ENCODE measurements at regions not wholly inside any gene's neighbourhood (a gene's known extent, or its start where the extent isn't known, plus 50 kb on each side); places are given as distances from the start of the nearest gene placed in this dataset.
A peak's percentile ranks its signal among the peaks of the same experiment; 100 is the strongest.
"Not testable (repeated sequence)": the region's sequence is repeated elsewhere in the genome, so short reads cannot be mapped to it uniquely, and the experiment has no call there.

DNA sequence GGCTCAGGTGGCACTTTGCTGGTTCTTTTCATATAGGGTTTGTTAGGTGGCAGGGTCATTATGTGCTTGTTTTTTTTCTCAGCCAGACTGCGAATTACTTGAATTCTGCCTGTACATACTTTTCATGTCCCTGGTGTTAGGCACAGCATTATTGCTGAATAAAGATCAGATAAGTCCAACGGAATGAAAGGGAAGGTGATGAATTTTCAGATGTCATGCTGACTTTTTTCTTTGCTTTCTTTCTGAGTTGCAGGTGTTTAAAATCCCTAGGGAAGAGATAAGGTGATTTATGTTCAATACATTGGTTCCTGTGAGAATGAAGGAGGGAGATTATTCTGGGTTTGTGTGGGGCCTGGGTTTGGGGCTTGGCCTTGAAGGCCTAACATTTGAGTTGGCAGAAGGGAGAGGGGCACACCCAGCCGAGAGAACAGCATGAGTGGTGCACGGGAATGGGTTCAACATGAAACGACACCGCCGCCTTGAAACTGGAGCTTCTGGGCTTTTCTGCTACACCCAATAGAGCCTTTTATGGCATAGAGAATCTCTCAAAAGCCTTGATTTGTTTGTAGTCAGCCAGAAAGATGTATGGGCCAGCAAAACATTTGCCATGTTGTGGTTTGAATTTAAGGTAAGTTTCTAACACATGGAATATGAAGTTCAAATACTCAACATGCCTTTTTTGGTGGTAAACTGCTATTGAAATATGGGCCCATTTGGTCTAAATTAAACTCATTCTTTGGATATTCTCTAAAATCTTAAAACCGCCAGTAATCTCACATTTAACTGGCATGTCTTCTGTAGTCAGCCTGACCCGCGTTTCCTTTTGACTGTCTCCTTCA, 477.0 kb downstream of the PCNX1 start:
- DNase-seq (ENCODE audit: extremely low read depth in 1 of 2, low read depth in 1 of 2): no peak

- DNase-seq (ENCODE audit: extremely low read depth in 1 of 2, low read depth in 1 of 2): no peak
Measured at GRCh38 chr14:71387753-71388152, 480.5 kb downstream of the PCNX1 start.

- DNase-seq (ENCODE audit: extremely low read depth in 1 of 2, low read depth in 1 of 2): no peak
Measured at GRCh38 chr14:71388336-71388735, 481.1 kb downstream of the PCNX1 start.

- DNase-seq (ENCODE audit: extremely low read depth in 1 of 2, low read depth in 1 of 2): no peak
Measured at GRCh38 chr14:71388862-71389261, 481.6 kb downstream of the PCNX1 start.

GRCh38 chr14:71394386-71394785, 487.1 kb downstream of the PCNX1 start:
- DNase-seq (ENCODE audit: extremely low read depth in 1 of 2, low read depth in 1 of 2): no peak

DNA sequence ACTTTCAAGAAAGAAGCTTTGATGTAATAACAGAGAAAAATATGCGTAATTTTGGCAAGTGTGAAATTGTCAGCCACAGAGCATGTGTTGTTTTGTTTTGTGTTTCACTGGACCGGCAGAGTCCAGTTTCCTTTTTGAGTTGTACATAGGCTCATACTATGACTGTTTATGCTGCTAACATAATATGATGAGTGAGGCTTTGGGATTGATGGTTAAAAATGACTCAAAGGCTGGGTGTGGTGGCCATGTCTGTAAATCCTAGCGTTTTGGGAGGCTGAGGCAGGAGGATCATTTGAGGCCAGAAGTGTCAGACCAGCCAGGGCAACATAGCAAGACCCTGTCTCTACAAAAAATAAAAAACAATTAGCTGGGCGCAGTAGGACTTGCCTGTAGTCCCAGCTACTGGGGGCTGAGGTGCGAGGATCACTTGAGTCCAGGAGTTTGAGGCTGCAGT, 487.9 kb downstream of the PCNX1 start:
- no peak for DNase-seq (ENCODE audit: extremely low read depth in 1 of 2, low read depth in 1 of 2)

DNA sequence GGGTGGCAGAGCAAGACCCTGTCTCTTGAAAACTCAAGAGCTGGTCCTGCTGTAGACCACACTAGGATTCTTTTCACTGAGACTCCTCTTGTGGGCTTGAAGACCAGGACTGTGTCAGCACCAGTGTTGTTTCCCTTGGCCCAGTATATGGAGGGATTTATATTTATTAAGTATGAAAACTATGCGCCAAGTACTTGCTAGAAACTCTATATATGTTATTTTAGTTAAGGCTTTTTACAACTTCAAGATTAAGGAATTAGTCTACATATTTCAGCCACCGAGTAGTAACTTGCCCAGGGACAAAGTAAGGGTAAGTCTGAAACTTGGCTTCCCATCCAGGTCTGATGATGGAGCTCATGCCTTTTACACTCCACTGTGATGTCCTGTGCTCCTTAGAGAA, 488.4 kb downstream of the PCNX1 start:
- DNase-seq (ENCODE audit: extremely low read depth in 1 of 2, low read depth in 1 of 2): no peak

DNA sequence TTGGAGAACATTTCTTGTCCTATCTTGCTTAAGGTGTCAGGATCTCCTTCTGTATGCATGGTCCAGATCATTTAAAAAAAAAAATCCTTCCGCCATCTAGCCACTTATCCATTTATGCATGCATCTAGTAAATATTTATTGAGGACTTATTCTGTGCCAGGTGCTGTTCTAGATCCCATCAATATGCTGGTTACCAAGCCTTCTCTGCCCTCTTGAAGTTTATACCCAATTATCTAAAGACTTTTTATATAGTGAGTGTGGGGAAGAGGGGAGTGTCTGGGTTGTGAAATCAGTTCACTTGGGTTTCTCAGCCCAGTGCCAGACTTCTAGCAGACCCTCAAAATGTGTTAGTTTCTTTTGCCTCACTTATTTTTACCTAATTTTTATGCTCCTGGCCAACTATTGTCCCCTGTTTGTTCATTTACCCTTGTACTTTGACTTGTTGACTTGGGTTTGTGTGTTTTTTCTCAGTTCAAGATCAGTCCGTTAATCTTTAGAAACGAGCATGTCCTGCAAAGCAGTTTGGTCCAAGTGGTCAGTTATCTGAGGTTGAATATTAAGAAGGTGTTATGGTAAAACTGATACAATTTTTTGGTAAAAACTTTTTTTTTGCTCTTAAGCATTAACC, 488.9 kb downstream of the PCNX1 start:
- DNase-seq (ENCODE audit: extremely low read depth in 1 of 2, low read depth in 1 of 2): no peak

GRCh38 chr14:71397371-71397770, 490.1 kb downstream of the PCNX1 start:
- DNase-seq (ENCODE audit: extremely low read depth in 1 of 2, low read depth in 1 of 2): no peak

DNA sequence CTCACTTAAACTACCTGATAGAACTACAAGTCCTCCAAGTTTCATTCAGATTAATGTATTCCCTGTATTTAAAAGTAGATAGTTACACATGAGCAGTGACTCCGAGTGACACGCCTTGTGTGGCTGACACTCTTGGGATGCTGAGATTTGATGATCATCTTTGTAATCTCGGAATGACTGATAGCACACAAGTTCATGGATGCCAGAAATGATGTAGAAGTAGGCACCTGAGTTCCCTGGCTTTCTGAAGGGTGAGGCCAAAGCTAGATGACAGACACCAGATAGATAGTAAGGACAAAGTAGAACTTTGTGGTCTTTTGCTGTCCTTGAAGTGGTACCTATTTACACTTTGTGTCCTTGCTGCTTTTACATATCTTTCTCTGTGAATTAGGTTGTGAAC, 491.2 kb downstream of the PCNX1 start:
- no peak for DNase-seq (ENCODE audit: extremely low read depth in 1 of 2, low read depth in 1 of 2)

- no peak for DNase-seq (ENCODE audit: extremely low read depth in 1 of 2, low read depth in 1 of 2)
Measured at GRCh38 chr14:71399057-71399487, 491.8 kb downstream of the PCNX1 start.

DNA sequence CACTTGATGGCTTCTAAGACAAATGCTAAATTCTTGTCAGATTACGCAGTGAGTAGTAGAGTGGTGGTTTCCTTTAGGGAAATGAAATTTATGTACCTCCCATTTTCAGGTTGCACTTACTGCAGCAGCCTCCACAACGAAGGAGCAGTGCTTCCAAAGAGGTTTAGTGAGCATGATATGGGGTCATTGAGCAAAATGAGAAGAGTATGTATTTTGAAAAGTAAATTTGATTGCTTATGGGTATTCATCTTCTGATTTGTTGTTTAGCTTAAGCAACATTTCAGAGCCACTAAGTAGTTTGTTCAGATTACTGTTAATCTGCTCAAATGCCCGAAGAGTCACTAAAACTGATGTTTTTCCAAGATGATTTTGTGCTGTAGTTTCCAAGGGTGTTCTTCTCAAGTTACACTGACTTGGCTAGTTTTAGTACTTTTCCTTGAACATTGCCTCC, 493.6 kb downstream of the PCNX1 start:
- no peak for DNase-seq (ENCODE audit: extremely low read depth in 1 of 2, low read depth in 1 of 2)

DNA sequence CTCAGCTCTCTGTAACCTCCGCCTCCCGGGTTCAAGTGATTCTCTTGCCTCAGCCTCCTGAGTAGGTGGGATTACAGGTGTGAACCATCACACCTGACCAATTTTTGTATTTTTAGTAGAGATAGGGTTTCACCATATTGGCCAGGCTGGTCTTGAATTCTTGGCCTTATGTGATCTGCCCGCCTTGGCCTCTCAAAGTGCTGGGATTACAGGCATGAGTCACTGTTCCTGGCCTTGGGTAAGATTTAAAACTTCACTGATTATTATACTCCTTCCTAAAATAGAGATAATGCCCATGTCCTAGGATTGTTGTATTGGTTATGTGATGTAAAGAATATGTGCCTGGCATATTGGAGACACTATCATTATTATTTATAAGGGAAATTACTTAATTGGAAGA, 495.2 kb downstream of the PCNX1 start:
- DNase-seq (ENCODE audit: extremely low read depth in 1 of 2, low read depth in 1 of 2): not testable (repeated sequence)

GRCh38 chr14:71403656-71404055, 496.4 kb downstream of the PCNX1 start:
- peak in 1 of 2 donors; percentile 4 for DNase-seq (ENCODE audit: extremely low read depth in 1 of 2, low read depth in 1 of 2)

DNA sequence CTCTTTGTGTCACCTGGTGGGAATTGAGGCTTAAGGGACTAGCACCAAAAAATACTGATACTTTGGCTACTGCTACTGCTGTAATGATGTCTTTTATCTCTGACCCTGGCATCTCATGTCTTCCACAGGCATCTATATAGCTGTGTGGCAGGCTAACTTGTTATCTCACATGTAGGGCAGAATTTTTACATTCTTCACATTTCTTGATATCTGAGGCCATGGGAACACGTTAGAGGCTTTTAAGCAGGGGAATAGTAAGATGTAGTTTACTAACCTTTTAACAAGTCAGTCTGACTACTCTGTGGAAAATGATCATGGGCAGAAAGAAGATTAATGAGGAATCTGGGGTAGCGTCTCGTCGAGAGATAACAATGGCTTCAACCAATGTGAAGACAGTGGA, 498.4 kb downstream of the PCNX1 start:
- no peak for DNase-seq (ENCODE audit: extremely low read depth in 1 of 2, low read depth in 1 of 2)

DNA sequence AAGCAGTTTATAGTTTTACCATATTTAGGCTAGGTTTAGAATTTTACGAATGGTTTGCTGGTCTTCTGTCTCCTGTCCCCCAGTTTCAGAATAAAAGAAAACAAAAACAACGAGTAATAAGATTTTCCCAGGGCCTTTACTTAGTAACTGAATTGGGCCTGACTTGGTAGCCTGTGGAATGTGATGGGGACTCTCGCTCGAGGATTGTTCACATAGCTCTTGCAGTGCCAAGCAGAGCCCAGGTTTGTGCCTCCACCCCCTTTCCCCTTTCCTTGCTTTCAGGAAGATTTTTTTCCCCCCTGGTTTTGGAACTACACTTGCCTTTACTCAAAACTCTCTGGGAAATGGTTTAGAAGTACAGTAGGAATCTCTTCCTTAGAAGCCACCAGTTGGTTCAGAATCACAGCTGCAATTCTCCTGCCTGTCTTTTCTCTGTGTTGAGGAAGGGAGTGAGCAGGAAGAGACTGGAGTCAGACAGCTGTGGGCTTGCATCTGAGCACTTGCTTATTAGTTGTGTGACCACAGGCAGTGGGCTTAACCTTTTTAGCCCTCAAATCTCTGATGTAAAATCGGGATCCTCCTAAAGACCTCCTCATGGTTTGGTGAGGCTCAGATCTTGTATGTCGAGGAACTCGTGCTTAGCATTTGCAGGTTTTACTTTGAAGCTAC, 501.2 kb downstream of the PCNX1 start:
- no peak for DNase-seq (ENCODE audit: extremely low read depth in 1 of 2, low read depth in 1 of 2)

DNA sequence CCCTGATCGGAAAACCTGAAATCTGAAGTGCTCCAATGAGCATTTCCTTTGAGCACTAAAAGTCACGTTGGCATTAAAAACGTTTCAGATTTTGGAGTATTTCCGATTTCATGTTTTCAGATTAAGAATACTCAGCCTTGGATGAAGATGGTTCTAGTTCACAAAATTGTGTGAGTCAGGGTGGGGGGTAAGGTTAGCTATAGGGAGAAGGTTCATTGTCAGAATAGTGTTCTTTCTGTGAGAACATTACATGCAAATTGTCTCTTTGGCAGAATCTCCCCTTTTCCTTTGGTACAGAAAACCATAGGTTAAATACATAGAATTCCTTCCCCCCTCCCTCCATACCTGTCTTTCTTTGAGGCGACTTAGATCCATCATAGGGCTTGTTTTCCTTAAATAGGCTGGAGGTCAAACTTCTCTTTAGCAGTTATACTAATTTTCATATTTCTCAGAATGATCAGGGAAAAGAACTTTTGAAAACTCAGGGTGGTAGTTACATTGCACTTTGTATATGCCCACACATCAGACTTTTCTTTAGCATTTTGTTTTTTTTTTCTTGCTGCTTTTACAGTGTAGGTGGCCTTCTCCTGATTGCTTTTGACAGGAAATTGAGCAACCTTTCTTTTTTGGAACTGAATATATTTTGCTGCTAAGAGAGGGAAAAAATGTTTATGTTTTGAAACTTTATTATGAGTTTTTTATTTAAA, 503.5 kb downstream of the PCNX1 start:
- DNase-seq (ENCODE audit: extremely low read depth in 1 of 2, low read depth in 1 of 2): no peak

GRCh38 chr14:71411285-71411595, 504.0 kb downstream of the PCNX1 start:
- no peak for DNase-seq (ENCODE audit: extremely low read depth in 1 of 2, low read depth in 1 of 2)

- DNase-seq (ENCODE audit: extremely low read depth in 1 of 2, low read depth in 1 of 2): no peak
Measured at GRCh38 chr14:71411738-71412137, 504.5 kb downstream of the PCNX1 start.

GRCh38 chr14:71414631-71415403, 507.6 kb downstream of the PCNX1 start:
- no peak for DNase-seq (ENCODE audit: extremely low read depth in 1 of 2, low read depth in 1 of 2)

GRCh38 chr14:71415404-71415690, 508.1 kb downstream of the PCNX1 start:
- DNase-seq (ENCODE audit: extremely low read depth in 1 of 2, low read depth in 1 of 2): no peak
